Cardiac fibroblast (primary cell): ENCODE measurements at regions not wholly inside any gene's neighbourhood (a gene's known extent, or its start where the extent isn't known, plus 50 kb on each side); places are given as distances from the start of the nearest gene placed in this dataset.
A peak's percentile ranks its signal among the peaks of the same experiment; 100 is the strongest.
"Not testable (repeated sequence)": the region's sequence is repeated elsewhere in the genome, so short reads cannot be mapped to it uniquely, and the experiment has no call there.

Source experiments
- DNase-seq, 2 donors: peaks; one replicate each; pipeline versions ENCODE4 v3.0.0 to v3.0.0-alpha.2; 2010; ENCODE audit warnings: low read depth in 2 of 2
- H3K4me3 ChIP-seq, 2 donors: replicated peaks in 1 of 2; 1 replicate in 1 of 2; 2 replicates in 1 of 2; pipeline ENCODE4 v1.5.1; 2011; ENCODE audit warnings: low read depth in 2 of 2, low read length in 2 of 2, mild to moderate bottlenecking in 2 of 2, moderate library complexity in 1 of 2
- CTCF ChIP-seq: IDR thresholded peaks from one replicate; pipeline ENCODE4 v1.5.1; 2011; ENCODE audit warnings: low read depth, mild to moderate bottlenecking, low read length, inconsistent platforms

GRCh38 chr7:96800824-96801223 lies 91.2 kb upstream of the SEM1 start:
- H3K4me3 ChIP-seq, result no peak overlapping the region
- DNase-seq, result no peak
- no peak for TF ChIP-seq CTCF

GRCh38 chr7:96819111-96819700 lies 109.6 kb upstream of the SEM1 start:
- no peak for DNase-seq
- no peak overlapping the region for H3K4me3 ChIP-seq
- no peak for TF ChIP-seq CTCF

GRCh38 chr7:96821131-96821530 lies 111.5 kb upstream of the SEM1 start:
- DNase-seq, H3K4me3 ChIP-seq: not testable (repeated sequence)

- DNase-seq, result no peak
- no peak overlapping the region for H3K4me3 ChIP-seq
- no peak for TF ChIP-seq CTCF
Measured at GRCh38 chr7:96822824-96823223, 113.2 kb upstream of the SEM1 start.

GRCh38 chr7:96823274-96823673 lies 113.6 kb upstream of the SEM1 start:
- no peak for TF ChIP-seq CTCF
- no peak overlapping the region for H3K4me3 ChIP-seq
- DNase-seq, result peak in 1 of 2 donors; percentile 72

GRCh38 chr7:96824686-96825085 lies 115.0 kb upstream of the SEM1 start:
- TF ChIP-seq CTCF, result no peak
- no peak for DNase-seq
- no peak overlapping the region for H3K4me3 ChIP-seq

- no peak for TF ChIP-seq CTCF
- DNase-seq, result no peak
- H3K4me3 ChIP-seq, result no peak overlapping the region
Measured at GRCh38 chr7:96825285-96825684, 115.6 kb upstream of the SEM1 start.
